Brain microvascular endothelial cell (primary cell): ENCODE measurements at regions not wholly inside any gene's neighbourhood (a gene's known extent, or its start where the extent isn't known, plus 50 kb on each side); places are given as distances from the start of the nearest gene placed in this dataset.
"Not testable (repeated sequence)": the region's sequence is repeated elsewhere in the genome, so short reads cannot be mapped to it uniquely, and the experiment has no call there.

ENCODE experiments used
- DNase-seq: peaks from one replicate; pipeline ENCODE4 v3.0.0-alpha.2; 2020
- H3K27ac ChIP-seq: fragments of 250-450 bp; sonication (Bioruptor Pico); 2 replicates; pipeline ENCODE4 v1.5.1; 2020; ENCODE audit warnings: mild to moderate bottlenecking, moderate library complexity
- H3K27me3 ChIP-seq: fragments of 250-450 bp; sonication (Bioruptor Pico); replicated peaks from 2 replicates; pipeline ENCODE4 v1.5.1; 2020; ENCODE audit warnings: mild to moderate bottlenecking
- H3K36me3 ChIP-seq: fragments of 250-450 bp; sonication (Bioruptor Pico); replicated peaks from 2 replicates; pipeline ENCODE4 v1.5.1; 2020; ENCODE audit warnings: mild to moderate bottlenecking
- H3K4me3 ChIP-seq: 2 replicates; pipeline ENCODE4 v1.5.1; 2011; ENCODE audit warnings: low read depth, mild to moderate bottlenecking, control low read depth, low read length, moderate library complexity
- in situ Hi-C: cut with HindIII; loops from 2 replicates; pipeline ENCODE4 v1.10.0; 2017; ENCODE audit warnings: low sequenced_read_pairs, low pct_ligation_motif_present
- TF ChIP-seq, protein P1 (sequence below): IDR thresholded peaks from 2 replicates; pipeline ENCODE4 v1.5.1; 2011; ENCODE audit warnings: low read depth, mild to moderate bottlenecking, moderate library complexity, low read length, control low read depth, inconsistent platforms; ENCODE audit errors: missing control alignments

DNA sequence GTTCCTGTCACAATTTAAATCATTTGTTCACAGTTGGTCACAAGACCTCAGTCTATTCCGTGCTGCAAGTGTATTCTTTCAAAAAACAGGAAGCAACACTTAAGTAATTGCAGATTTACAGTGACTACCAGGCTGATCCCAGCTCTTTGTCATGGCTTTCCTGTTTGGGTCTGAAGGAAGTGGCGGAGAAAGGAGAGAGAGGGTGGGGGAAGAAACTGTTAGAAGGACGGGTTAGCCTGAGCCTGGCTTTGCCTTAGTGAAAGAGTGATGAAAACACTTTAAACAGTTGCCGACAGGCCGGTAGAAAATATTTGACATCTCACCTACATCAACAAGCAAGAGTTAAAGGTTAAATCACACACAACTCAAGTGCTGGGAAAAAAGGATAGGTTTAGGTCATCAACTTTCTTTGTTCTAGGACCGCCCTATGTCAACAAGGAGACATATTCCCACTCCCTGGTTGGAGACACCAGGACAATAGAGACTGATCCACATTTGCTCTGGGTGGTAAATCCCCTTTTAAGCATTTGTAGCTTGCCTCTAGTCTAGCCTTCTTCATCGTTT lies 102.2 kb upstream of the DAB2 start:
- DNase-seq, result no peak
- in situ Hi-C loops, result loop anchor here (25.0 kb wide), 1 partner anchor 140 kb away; no protein-coding TSS in a partner anchor
- Histone ChIP-seq H3K36me3 (no peaks in the 10 kb centered on the region), H3K27me3 (no peaks in the 10 kb centered on the region), H3K27ac (no peak overlapping the region), H3K4me3 (no peak overlapping the region)
- TF ChIP-seq, protein P1, sequence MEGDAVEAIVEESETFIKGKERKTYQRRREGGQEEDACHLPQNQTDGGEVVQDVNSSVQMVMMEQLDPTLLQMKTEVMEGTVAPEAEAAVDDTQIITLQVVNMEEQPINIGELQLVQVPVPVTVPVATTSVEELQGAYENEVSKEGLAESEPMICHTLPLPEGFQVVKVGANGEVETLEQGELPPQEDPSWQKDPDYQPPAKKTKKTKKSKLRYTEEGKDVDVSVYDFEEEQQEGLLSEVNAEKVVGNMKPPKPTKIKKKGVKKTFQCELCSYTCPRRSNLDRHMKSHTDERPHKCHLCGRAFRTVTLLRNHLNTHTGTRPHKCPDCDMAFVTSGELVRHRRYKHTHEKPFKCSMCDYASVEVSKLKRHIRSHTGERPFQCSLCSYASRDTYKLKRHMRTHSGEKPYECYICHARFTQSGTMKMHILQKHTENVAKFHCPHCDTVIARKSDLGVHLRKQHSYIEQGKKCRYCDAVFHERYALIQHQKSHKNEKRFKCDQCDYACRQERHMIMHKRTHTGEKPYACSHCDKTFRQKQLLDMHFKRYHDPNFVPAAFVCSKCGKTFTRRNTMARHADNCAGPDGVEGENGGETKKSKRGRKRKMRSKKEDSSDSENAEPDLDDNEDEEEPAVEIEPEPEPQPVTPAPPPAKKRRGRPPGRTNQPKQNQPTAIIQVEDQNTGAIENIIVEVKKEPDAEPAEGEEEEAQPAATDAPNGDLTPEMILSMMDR, result no peak

DNA sequence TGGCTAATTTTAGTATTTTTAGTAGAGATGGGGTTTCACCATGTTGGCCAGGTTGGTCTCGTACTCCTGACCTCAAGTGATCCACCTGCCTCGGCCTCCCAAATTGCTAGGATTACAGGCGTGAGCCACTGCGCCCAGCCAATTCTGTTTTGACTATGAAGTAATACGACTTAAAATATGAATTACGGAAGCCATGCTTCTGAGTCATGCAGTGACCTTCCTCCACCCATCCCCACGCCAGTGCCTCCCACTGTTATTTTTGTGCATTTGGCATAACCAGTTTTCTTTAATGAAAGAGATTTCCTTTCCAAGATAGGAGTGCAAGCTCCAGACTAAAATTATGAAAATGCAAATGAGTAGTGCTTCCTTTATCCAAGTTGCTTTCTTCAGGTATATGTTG lies 101.0 kb upstream of the DAB2 start:
- not testable (repeated sequence) for H3K36me3 ChIP-seq, H3K27me3 ChIP-seq, H3K4me3 ChIP-seq
- DNase-seq, result peak; percentile 77
- peak overlapping the region; percentile 55 for H3K27ac ChIP-seq
- in situ Hi-C loops, result loop anchor here (25.0 kb wide), 1 partner anchor 138 kb away; no protein-coding TSS in a partner anchor
- TF ChIP-seq, protein P1, result peak; percentile 6

DNA sequence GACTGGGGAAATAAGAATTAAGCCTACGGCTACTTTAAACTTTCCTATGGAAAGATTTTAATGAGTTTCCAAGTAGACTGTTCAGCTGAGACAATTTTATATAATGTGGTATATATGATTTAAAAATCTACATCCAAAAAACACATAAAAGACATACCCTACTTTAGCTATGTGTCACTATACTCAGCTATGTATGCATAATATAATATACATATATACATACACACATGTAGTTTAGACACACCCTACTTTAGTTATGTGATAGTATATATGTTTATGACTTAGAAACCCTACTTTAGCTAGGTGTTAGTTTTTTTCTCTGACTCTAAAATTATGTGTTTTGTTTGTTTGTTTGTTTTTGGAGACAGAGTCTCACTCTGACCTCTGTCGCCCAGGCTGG lies 100.5 kb upstream of the DAB2 start:
- TF ChIP-seq, protein P1, result no peak
- Histone ChIP-seq H3K36me3 (no peaks in the 10 kb centered on the region), H3K27me3 (no peaks in the 10 kb centered on the region), H3K4me3 (no peak overlapping the region), H3K27ac (peak overlapping the region; percentile 55)
- in situ Hi-C loops, result loop anchor here (25.0 kb wide), 1 partner anchor 138 kb away; no protein-coding TSS in a partner anchor
- no peak for DNase-seq

DNA sequence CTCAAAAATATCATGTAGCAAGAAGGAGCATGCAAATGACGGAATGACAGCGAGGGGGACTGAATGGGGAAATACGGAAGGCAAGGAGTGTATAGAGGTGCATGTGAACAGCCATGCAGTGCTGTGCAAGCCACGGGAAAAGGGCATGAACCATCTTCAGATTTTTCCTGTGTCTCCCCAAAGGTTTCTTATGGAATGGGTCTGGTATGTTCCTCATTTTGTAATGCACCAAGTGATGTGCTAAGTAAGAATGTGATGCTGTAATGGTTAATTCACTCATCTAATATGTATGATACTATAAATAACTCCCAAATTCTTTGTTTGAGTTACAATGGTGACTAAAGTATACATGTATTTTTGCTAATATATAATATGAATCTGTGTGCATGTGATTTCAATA lies 99.0 kb upstream of the DAB2 start:
- in situ Hi-C loops, result no loop called here
- TF ChIP-seq, protein P1, result no peak
- DNase-seq, result peak; percentile 50

DNA sequence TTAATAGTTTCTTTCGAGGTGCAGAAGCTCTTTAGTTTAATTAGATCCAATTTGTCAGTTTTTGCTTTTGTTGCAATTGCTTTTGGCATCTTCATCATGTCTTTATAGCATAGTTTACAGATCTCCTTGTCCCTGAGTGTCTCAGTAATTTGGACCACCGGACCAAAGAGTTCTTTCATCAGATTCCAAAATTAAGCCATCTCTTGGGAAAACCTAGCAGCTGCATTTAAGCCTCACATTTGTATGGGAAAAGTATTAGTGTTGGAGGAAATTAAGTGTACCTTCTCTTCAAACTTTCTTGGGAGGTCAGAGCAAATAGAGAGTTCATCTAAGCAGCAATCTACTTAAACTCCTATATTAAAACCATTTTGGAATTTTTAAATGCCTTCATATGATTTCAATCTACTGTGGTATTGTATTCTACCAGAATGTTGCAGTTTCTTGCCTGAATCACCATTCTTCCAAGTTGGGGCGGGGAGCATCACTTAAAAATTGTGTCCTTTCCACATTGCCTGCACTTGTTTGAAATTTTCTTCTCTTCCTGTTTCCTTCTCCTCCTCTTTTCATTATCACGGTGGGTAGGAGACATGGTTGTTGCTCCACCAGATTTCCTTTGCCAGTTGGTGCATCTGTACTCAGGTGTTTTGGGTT lies 97.3 kb upstream of the DAB2 start:
- no peaks in the 10 kb centered on the region for H3K27me3 ChIP-seq
- DNase-seq, result no peak
- no peaks in the 10 kb centered on the region for H3K36me3 ChIP-seq
- no peak overlapping the region for H3K4me3 ChIP-seq
- TF ChIP-seq, protein P1, result no peak
- in situ Hi-C loops, result no loop called here
- H3K27ac ChIP-seq, result no peak overlapping the region

More for the DNA sequence above, 99.0 kb upstream of the DAB2 start:
- Histone ChIP-seq H3K27ac (peak overlapping the region; percentile 52), H3K27me3 (no peaks in the 10 kb centered on the region), H3K4me3 (no peak overlapping the region), H3K36me3 (no peaks in the 10 kb centered on the region)
